ENCODE measurements at regions not wholly inside any gene's neighbourhood (a gene's known extent, or its start where the extent isn't known, plus 50 kb on each side); places are given as distances from the start of the nearest gene placed in this dataset.

- no peaks in the 10 kb centered on the region for H3K36me3 ChIP-seq (ENCODE audit: control insufficient read depth in 4 of 4, insufficient read depth in 3 of 4, low read depth in 1 of 4, low read length in 3 of 4)
- DNase-seq (ENCODE audit: low spot score) = no peak
- H3K27ac ChIP-seq (ENCODE audit: low read depth in 1 of 2, low read length in 2 of 2) = no peak overlapping the region
- no peaks in the 10 kb centered on the region for H3K4me1 ChIP-seq (ENCODE audit: control insufficient read depth in 4 of 4, insufficient read depth in 4 of 4, low read length in 3 of 4)
- H3K9me3 ChIP-seq (ENCODE audit: control insufficient read depth in 4 of 4, low read length in 3 of 4) = no peaks in the 10 kb centered on the region
- TF ChIP-seq FOXA1 (IDR thresholded peaks at IDR 0.05) = no peak
- no peak for TF ChIP-seq SP1 (IDR thresholded peaks at IDR 0.05)
- TF ChIP-seq REST (IDR thresholded peaks at IDR 0.05) = no peak
- no peak for TF ChIP-seq GABPA (IDR thresholded peaks at IDR 0.05 in 1 of 2, conservative IDR thresholded peaks at IDR 0.05 in 1 of 2)
- TF ChIP-seq HNF4G (IDR thresholded peaks at IDR 0.05) = no peak
- no peak for TF ChIP-seq FOXA2 (IDR thresholded peaks at IDR 0.05)
- no peak for TF ChIP-seq NR2F2 (IDR thresholded peaks at IDR 0.05)
- no peak for TF ChIP-seq JUND (IDR thresholded peaks at IDR 0.05)
- TF ChIP-seq TAF1 (conservative IDR thresholded peaks at IDR 0.05) = no peak
- TF ChIP-seq MAX (IDR thresholded peaks at IDR 0.05) = no peak
- H3K27me3 ChIP-seq (ENCODE audit: control insufficient read depth in 4 of 4, insufficient read depth in 4 of 4, low read length in 3 of 4) = no peaks in the 10 kb centered on the region
- no peak overlapping the region for H3K9ac ChIP-seq (ENCODE audit: low read depth in 1 of 2, low read length in 2 of 2)
- H3K4me3 ChIP-seq (ENCODE audit: low read depth in 1 of 3, low read length in 3 of 3) = no peak overlapping the region
These were observed 576.1 kb upstream of the MARCKS start for GRCh38 chr6:113281014-113281413.

- 75% methylated on average over 1 of the region's 1 CpG for WGBS
- no peak overlapping the region for H3K9ac ChIP-seq (ENCODE audit: low read depth in 1 of 2, low read length in 2 of 2)
These were observed 575.7 kb upstream of the MARCKS start for GRCh38 chr6:113281431-113281830.

More at GRCh38 chr6:113281431-113281830, 575.7 kb upstream of the MARCKS start:
- no peaks in the 10 kb centered on the region for H3K36me3 ChIP-seq (ENCODE audit: control insufficient read depth in 4 of 4, insufficient read depth in 3 of 4, low read depth in 1 of 4, low read length in 3 of 4)
- DNase-seq (ENCODE audit: low spot score) = no peak
- H3K9me3 ChIP-seq (ENCODE audit: control insufficient read depth in 4 of 4, low read length in 3 of 4) = no peaks in the 10 kb centered on the region
- no peak overlapping the region for H3K4me3 ChIP-seq (ENCODE audit: low read depth in 1 of 3, low read length in 3 of 3)
- H3K4me1 ChIP-seq (ENCODE audit: control insufficient read depth in 4 of 4, insufficient read depth in 4 of 4, low read length in 3 of 4) = no peaks in the 10 kb centered on the region
- no peaks in the 10 kb centered on the region for H3K27me3 ChIP-seq (ENCODE audit: control insufficient read depth in 4 of 4, insufficient read depth in 4 of 4, low read length in 3 of 4)
- no peak overlapping the region for H3K27ac ChIP-seq (ENCODE audit: low read depth in 1 of 2, low read length in 2 of 2)
- TF ChIP-seq JUND (IDR thresholded peaks at IDR 0.05) (no peak), CTCF (IDR thresholded peaks at IDR 0.05; ENCODE audit: low read depth, low read length, missing input control) (no peak), EGR1 (IDR thresholded peaks at IDR 0.05; ENCODE audit: low read depth in 2 of 2) (no peak), FOXA2 (IDR thresholded peaks at IDR 0.05) (no peak)
